ENCODE measurements at regions not wholly inside any gene's neighbourhood (a gene's known extent, or its start where the extent isn't known, plus 50 kb on each side); places are given as distances from the start of the nearest gene placed in this dataset.
A peak's percentile ranks its signal among the peaks of the same experiment; 100 is the strongest.

GRCh38 chr2:195520671-195521155 lies 136.3 kb upstream of the SLC39A10 start:
- no peak for TF ChIP-seq EZH2 (IDR thresholded peaks at IDR 0.05; ENCODE audit: insufficient read depth, low read length)
- peak; percentile 18 for TF ChIP-seq CTCF (IDR thresholded peaks at IDR 0.05; ENCODE audit: insufficient read depth, low read depth, low read length)
